GM12878 (cell line): ENCODE measurements at regions not wholly inside any gene's neighbourhood (a gene's known extent, or its start where the extent isn't known, plus 50 kb on each side); places are given as distances from the start of the nearest gene placed in this dataset.
"Not testable (repeated sequence)": the region's sequence is repeated elsewhere in the genome, so short reads cannot be mapped to it uniquely, and the experiment has no call there.

Experiments used
- CBX5 ChIP-seq: sonication (generic); IDR thresholded peaks from 2 replicates; pipeline ENCODE4 v1.6.1; 2016; ENCODE audit warnings: low read depth, moderate library complexity, mild to moderate bottlenecking, inconsistent platforms
- CTCF ChIP-seq, 3 experiments: IDR thresholded peaks in 2 of 3; conservative IDR thresholded peaks in 1 of 3; 2 replicates each; pipeline ENCODE4 v1.5.1; 2011; ENCODE audit warnings: low read depth in 3 of 3, low read length in 3 of 3, mild to moderate bottlenecking in 3 of 3, control low read depth in 2 of 3, moderate library complexity in 2 of 3, inconsistent platforms in 1 of 3, mixed read lengths in 1 of 3; ENCODE audit not compliant: control insufficient read depth in 2 of 3, insufficient read depth in 1 of 3; ENCODE audit errors: extremely low read depth in 1 of 3
- E2F4 ChIP-seq: IDR thresholded peaks from 2 replicates; pipeline ENCODE4 v1.6.1; 2012; ENCODE audit warnings: low read depth, low read length, improper control_type of control experiment
- KDM1A ChIP-seq: fragments of 200-600 bp; sonication (generic); IDR thresholded peaks from 2 replicates; pipeline ENCODE4 v1.6.1; 2016; ENCODE audit warnings: borderline replicate concordance
- NFIC ChIP-seq: IDR thresholded peaks from 2 replicates; pipeline ENCODE4 v1.6.1; 2012; ENCODE audit warnings: low read depth, mild to moderate bottlenecking, inconsistent platforms, low read length, moderate library complexity
- RB1 ChIP-seq: fragments of 450-650 bp; formaldehyde crosslinking; IDR thresholded peaks from 2 replicates; pipeline ENCODE4 v1.6.1; 2017; ENCODE audit warnings: mild to moderate bottlenecking, borderline replicate concordance

GRCh38 chr4:3597896-3598505, 65.8 kb upstream of the LRPAP1 start:
- not testable (repeated sequence) for TF ChIP-seq KDM1A; CTCF (IDR thresholded peaks at IDR 0.05 in 2 of 3, conservative IDR thresholded peaks at IDR 0.05 in 1 of 3; ENCODE audit: control insufficient read depth in 2 of 3, extremely low read depth in 1 of 3, insufficient read depth in 1 of 3, low read depth in 3 of 3, low read length in 3 of 3); NFIC; CBX5; E2F4; RB1
